LNCaP clone FGC (cell line): ENCODE measurements at regions not wholly inside any gene's neighbourhood (a gene's known extent, or its start where the extent isn't known, plus 50 kb on each side); places are given as distances from the start of the nearest gene placed in this dataset.
A peak's percentile ranks its signal among the peaks of the same experiment; 100 is the strongest.

Experiments used
- DNase-seq: peaks from one replicate; pipeline ENCODE4 v3.0.0-alpha.2; 2011; ENCODE audit warnings: low read depth
- H3K4me3 ChIP-seq: 2 replicates; pipeline ENCODE4 v1.5.1; 2011; ENCODE audit warnings: mild to moderate bottlenecking, low read depth, low read length, control low read depth
- TF ChIP-seq, protein P1 (sequence below): IDR thresholded peaks from 2 replicates; pipeline ENCODE4 v1.5.1; 2012; ENCODE audit warnings: mild to moderate bottlenecking; ENCODE audit not compliant: control insufficient read depth, insufficient read depth; ENCODE audit errors: extremely low read depth

GRCh38 chr13:78998630-78999315 is 339.8 kb upstream of the OBI1 start:
- DNase-seq, result no peak
- TF ChIP-seq, protein P1, sequence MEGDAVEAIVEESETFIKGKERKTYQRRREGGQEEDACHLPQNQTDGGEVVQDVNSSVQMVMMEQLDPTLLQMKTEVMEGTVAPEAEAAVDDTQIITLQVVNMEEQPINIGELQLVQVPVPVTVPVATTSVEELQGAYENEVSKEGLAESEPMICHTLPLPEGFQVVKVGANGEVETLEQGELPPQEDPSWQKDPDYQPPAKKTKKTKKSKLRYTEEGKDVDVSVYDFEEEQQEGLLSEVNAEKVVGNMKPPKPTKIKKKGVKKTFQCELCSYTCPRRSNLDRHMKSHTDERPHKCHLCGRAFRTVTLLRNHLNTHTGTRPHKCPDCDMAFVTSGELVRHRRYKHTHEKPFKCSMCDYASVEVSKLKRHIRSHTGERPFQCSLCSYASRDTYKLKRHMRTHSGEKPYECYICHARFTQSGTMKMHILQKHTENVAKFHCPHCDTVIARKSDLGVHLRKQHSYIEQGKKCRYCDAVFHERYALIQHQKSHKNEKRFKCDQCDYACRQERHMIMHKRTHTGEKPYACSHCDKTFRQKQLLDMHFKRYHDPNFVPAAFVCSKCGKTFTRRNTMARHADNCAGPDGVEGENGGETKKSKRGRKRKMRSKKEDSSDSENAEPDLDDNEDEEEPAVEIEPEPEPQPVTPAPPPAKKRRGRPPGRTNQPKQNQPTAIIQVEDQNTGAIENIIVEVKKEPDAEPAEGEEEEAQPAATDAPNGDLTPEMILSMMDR, result no peak
- H3K4me3 ChIP-seq, result no peak overlapping the region

- no peak overlapping the region for H3K4me3 ChIP-seq
- DNase-seq, result no peak
- TF ChIP-seq, protein P1, result no peak
These were observed 339.1 kb upstream of the OBI1 start for GRCh38 chr13:78997902-78998629.

- TF ChIP-seq, protein P1, result no peak
- no peak for DNase-seq
- H3K4me3 ChIP-seq, result no peak overlapping the region
These were observed 334.8 kb upstream of the OBI1 start for GRCh38 chr13:78993792-78994191.

GRCh38 chr13:78981913-78982312 is 323.0 kb upstream of the OBI1 start:
- TF ChIP-seq, protein P1, result no peak
- DNase-seq, result no peak
- no peak overlapping the region for H3K4me3 ChIP-seq

DNA sequence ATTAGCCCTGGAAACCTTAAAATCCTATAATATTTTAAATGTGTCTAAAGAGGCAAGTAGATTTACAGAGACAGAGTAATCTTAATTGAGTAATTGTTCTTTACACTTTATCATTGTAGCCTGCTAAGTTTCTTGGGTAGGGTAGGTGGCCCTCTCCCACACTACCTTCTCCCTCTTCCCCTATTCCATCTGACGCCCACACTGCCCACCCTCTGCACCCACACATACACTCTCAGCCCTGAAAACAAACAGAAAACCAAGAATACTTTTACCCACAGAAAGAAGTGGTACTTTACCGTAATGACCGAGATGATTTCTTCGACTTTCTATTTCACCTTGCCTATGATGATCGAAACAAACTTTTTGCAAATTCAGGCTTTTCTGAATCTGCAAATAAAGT is 320.4 kb upstream of the OBI1 start:
- H3K4me3 ChIP-seq, result no peak overlapping the region
- no peak for DNase-seq
- TF ChIP-seq, protein P1, result no peak

GRCh38 chr13:78978381-78978998 is 319.5 kb upstream of the OBI1 start:
- TF ChIP-seq, protein P1, result peak; percentile 76
- DNase-seq, result peak; percentile 38

More at GRCh38 chr13:78978381-78978998, 319.5 kb upstream of the OBI1 start:
- H3K4me3 ChIP-seq, result no peak overlapping the region
